Stimulated activated CD4-positive, alpha-beta T cell treated with anti-CD3 and anti-CD28 coated beads, Interleukin-1b, Interleukin-23, amount 100 ng/mL, for 4 hours (primary cell): ENCODE measurements at regions not wholly inside any gene's neighbourhood (a gene's known extent, or its start where the extent isn't known, plus 50 kb on each side); places are given as distances from the start of the nearest gene placed in this dataset.
A peak's percentile ranks its signal among the peaks of the same experiment; 100 is the strongest.

Experiments
- DNase-seq, 2 donors: peaks; one replicate each; pipeline ENCODE4 v3.0.0-alpha.2; 2020; ENCODE audit warnings: low read depth in 2 of 2

- DNase-seq = no peak
These were observed 1598.0 kb upstream of the TMEM132C start for GRCh38 chr12:126668961-126669360.

GRCh38 chr12:126676434-126676833, 1590.5 kb upstream of the TMEM132C start:
- no peak for DNase-seq

GRCh38 chr12:126681676-126682075, 1585.3 kb upstream of the TMEM132C start:
- no peak for DNase-seq

GRCh38 chr12:126684703-126685102, 1582.3 kb upstream of the TMEM132C start:
- no peak for DNase-seq

- no peak for DNase-seq
These were observed 1581.3 kb upstream of the TMEM132C start for GRCh38 chr12:126685636-126686035.

- no peak for DNase-seq
These were observed 1578.4 kb upstream of the TMEM132C start for GRCh38 chr12:126688556-126688955.

- DNase-seq = no peak
These were observed 1566.9 kb upstream of the TMEM132C start for GRCh38 chr12:126700096-126700495.

- DNase-seq = no peak
These were observed 1562.4 kb upstream of the TMEM132C start for GRCh38 chr12:126704609-126705008.

GRCh38 chr12:126706300-126706699, 1560.7 kb upstream of the TMEM132C start:
- no peak for DNase-seq

- no peak for DNase-seq
These were observed 1558.5 kb upstream of the TMEM132C start for GRCh38 chr12:126708492-126708896.

- DNase-seq = no peak
These were observed 1548.6 kb upstream of the TMEM132C start for GRCh38 chr12:126718365-126718764.

GRCh38 chr12:126719912-126720705, 1546.9 kb upstream of the TMEM132C start:
- DNase-seq = no peak

GRCh38 chr12:126726481-126727217, 1540.3 kb upstream of the TMEM132C start:
- DNase-seq = no peak

- DNase-seq = no peak
These were observed 1539.5 kb upstream of the TMEM132C start for GRCh38 chr12:126727218-126728075.

GRCh38 chr12:126734296-126734695, 1532.7 kb upstream of the TMEM132C start:
- DNase-seq = no peak

- no peak for DNase-seq
These were observed 1532.3 kb upstream of the TMEM132C start for GRCh38 chr12:126734710-126735109.

- DNase-seq = no peak
These were observed 1525.3 kb upstream of the TMEM132C start for GRCh38 chr12:126741536-126742240.

GRCh38 chr12:126742241-126742641, 1524.7 kb upstream of the TMEM132C start:
- no peak for DNase-seq

- peak; percentile 31 to 55 for DNase-seq
These were observed 1519.3 kb upstream of the TMEM132C start for GRCh38 chr12:126747530-126748149.

GRCh38 chr12:126752021-126752420, 1514.9 kb upstream of the TMEM132C start:
- no peak for DNase-seq

GRCh38 chr12:126757326-126757725, 1509.6 kb upstream of the TMEM132C start:
- DNase-seq = no peak
